HT-29 (cell line): ENCODE measurements at regions not wholly inside any gene's neighbourhood (a gene's known extent, or its start where the extent isn't known, plus 50 kb on each side); places are given as distances from the start of the nearest gene placed in this dataset.
A peak's percentile ranks its signal among the peaks of the same experiment; 100 is the strongest.
"Not testable (repeated sequence)": the region's sequence is repeated elsewhere in the genome, so short reads cannot be mapped to it uniquely, and the experiment has no call there.

Source experiments
- DNase-seq: peaks from one replicate; pipeline ENCODE4 v3.0.0-alpha.2; 2015; ENCODE audit warnings: low spot score

DNA sequence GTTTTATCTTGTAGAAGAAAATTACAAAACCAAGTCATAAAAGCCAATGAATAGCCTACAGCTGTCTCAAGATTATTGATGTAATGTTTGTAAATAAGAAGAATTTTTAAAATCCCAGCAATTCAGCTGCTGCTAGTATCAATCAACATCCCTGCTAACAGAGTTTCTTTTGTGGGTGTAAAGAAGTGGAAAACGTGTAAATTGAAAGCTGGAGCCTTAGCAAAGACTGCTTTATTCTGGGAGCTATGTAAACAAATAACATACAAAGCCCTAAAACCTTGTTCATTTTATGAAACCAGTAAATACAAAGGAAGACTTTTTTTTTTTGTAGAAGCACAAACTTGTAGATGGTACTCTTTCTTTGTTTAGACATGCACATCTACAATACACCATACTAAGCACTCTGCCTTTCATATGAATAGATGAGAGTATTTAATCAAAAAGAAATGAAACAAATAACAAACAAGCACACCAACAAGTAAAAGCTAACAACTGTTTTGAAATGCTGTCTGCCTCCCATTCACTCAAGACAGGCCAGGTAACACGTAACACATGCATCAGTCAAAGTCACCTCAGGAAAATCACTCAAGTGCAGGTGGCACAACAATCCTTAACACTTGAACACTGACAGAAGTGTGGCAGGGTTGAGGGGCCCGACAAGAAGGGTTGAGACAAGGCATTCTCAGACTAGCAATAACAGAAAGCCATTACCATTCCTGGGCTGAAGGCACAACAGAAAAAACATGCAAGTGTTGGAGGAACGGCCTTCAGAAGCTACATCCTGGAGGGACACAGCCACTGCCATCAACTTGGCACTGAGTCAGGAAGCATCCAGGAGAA, 1364.0 kb upstream of the SEL1L start:
- DNase-seq: no peak

DNA sequence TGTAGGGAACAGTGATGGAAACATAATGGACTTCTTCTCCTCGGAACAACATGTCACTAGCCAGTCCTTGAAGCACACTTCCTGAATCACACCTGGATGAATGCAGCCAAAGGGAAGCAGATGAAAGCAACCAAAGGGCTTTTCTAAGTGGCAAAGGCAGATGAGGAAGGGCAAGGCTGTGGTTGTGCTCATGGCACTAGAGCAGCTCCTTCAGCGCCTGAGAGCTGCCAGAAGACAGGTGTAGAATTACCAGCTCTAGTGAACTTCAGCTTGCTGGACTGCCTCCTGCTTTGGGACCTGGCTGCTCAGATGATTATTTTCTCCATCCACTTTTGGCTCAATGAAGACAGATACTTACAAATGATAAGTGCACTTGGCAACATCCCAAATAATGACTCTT, 1372.1 kb upstream of the SEL1L start:
- no peak for DNase-seq

DNA sequence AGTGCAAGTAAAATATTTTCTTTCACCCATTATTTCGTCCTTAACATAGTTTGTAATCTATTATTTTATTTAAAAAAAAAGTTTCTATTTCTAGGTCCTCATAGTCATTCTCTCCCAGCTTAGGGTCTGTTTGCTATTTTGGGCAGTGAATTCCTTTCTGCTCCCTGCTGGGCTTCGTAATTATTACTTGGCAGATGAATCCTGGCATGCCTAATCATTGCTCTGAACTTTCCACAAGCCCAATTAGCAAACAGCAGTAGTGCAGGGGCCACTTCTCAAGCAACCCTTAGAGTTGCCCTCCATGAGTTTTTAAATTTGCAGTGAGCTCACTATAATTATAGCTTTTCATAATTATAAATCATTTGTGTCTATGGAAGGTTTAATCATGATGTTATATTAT, 1378.3 kb upstream of the SEL1L start:
- no peak for DNase-seq

DNA sequence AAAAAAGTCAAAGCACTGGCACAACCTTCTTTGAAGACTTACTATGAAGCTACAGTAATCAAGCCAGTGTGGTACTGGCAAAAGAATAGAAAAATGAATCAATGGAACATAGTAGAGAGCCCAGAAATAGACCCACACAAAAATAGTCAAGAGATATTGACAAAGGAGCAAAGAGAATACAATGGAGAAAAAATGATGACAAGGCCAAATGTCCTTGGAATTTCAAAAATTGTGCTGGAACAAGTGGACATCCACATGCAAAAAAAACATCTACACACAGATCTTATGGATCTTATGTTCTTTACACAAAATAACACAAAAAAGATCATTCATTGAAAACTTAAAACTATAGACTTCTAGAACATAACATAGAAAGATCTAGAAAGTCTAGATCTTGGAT, 1379.7 kb upstream of the SEL1L start:
- no peak for DNase-seq

DNA sequence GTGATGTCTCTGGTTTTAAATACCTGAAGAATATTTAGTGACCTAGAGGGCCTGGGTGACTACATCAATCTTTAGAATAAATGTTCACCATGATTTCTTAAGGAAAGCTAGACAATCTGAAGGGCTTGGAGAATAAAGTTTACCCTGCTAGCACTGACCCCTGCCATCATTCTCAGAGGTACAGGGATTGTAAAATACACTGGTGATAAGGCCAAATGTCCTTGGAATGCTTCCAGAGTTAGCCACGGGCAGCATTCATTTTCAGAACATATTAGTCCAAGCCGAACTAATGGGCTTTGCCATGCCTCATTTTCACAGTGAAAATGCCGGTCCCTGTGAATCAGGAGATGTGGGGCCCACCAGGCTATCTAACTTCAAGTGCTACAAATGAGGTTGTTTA, 1381.7 kb upstream of the SEL1L start:
- DNase-seq: no peak

DNA sequence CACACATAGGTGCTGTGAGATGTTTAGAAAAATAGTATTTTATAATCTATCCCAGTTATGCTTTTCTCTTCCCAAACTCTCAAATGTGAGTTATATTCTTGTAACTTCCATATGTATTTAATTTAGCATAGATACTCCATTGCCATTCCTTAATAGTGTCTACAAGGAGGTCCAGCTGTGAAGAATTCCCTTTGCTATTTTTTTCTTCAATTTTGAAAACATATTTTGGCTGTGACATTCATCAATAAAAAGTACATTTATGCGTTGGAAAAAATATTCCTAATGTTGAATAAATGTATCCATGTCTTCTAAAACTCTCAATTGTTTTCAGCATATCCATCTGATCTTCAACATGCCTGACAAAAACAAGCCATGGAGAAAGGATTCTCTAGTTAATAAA, 1402.0 kb upstream of the SEL1L start:
- no peak for DNase-seq

DNA sequence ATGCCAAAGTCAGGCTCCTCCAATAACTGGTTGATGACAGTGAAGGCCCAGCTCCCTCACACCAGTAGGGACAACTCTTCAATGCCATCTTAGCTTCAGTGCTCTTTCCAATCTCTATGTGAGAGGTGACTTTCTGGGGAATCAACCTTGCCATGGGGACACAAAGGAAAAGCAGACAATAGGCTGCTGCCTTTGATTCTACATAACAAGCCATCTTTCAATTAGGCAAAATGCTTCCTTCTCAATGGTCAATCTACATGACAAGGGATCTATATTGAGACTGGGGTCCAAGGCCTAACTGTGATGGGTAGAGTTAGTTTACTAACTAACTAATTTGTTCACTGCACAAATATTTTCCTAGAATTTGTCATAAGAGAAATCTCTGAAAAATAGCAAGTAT, 1417.5 kb upstream of the SEL1L start:
- DNase-seq: no peak

DNA sequence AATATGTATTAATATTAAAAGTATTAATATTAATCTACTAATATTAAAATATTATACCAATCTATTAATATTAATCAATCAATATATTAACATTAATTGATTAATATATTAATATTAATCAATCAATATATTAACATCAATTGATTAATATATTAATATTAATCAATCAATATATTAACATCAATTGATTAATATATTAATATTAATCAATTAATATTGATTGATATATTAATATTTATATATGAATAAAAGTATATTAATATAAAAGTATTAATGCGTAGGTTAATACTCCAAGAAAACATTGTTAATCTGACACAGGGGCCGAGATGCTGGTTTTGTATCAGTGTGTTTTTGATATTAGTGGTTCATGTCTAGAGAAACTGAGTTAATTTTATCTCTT, 1430.1 kb upstream of the SEL1L start:
- DNase-seq: no peak

DNA sequence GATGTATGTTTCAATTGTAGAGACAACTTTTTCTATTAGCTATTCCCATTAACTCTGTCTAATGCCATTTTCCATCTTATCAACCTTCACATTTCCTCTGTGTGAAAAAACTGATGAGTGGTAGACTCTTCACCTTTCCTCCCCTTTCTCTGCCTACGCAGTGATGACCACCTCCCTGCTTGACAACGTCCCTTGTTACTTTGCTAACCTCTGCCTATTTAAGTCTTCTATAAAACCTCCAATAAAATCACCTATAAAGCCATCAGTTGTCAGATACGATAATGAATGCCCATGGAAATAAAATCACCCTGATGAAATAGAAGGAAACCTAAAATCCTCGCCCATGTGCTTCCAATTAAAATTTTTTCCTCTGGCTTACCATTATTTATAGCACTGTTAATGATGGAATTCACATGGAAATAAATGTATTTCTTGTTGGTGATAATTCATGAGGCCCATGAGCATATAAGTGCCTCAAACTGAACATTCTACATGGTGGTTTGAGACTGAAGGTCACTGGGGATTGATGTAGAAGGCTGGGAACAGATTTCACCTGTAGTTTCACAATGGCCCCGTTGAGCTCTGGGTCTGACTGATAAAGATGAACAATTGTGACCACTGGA, 1454.0 kb upstream of the SEL1L start:
- DNase-seq: no peak

DNA sequence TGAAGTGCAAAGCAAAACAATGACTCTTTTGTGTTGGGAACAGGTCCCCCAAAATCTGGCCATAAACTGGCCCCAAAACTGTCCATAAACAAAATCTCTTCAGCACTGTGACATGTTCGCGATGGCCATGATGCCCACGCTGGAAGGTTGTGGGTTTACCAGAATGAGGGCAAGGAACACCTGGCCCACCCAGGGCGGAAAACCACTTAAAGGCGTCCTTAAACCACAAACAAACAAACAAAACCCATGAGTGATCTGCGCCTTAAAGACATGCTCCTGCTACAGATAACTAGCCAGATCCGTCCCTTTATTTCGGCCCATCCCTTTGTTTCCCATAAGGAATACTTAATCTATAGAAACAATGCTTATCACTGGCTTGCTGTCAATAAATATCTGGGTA, 1460.9 kb upstream of the SEL1L start:
- not testable (repeated sequence) for DNase-seq

DNA sequence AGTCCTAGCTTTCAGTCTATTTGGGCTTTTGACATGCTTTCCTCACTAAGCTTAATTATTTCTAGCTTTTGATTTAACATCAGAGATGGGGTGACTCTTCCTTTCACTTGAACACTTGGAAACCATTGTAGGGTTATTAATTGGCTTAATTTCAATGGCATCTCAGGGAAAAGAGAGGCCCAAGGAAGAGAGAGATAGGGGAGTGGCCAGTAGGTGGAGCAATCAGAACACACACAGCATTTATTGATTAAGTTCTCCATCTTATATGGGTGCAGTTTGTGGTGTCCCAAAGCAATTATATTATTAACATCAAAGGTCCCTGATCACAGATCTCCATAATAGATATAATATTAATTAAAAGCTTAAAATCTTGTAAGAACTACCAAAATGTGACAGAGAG, 1466.1 kb upstream of the SEL1L start:
- peak; percentile 13 for DNase-seq

DNA sequence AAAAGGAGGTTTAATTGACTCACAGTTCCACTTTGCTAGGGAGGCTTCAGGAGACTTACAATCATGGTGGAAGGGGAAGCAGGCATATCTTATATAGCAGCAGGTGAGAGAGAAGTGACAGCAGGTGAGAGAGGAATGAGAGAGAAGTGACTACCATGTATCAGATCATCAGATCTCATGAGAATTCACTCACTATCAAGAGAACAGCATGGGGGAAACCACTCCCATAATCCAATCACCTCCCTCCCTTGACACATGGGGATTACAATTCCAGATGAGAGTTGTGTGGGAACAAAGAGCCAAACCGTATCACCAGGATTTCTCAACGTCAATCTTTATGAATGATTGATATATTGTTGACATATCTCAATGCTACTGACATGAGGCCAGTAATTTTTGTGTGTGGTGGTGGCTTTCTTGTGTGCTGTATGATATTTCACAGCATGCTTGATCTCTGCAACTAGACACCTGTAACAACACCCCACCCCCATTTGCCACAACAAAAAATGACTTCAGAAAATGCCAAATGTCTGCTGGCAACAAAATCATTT, 1470.9 kb upstream of the SEL1L start:
- DNase-seq: no peak

DNA sequence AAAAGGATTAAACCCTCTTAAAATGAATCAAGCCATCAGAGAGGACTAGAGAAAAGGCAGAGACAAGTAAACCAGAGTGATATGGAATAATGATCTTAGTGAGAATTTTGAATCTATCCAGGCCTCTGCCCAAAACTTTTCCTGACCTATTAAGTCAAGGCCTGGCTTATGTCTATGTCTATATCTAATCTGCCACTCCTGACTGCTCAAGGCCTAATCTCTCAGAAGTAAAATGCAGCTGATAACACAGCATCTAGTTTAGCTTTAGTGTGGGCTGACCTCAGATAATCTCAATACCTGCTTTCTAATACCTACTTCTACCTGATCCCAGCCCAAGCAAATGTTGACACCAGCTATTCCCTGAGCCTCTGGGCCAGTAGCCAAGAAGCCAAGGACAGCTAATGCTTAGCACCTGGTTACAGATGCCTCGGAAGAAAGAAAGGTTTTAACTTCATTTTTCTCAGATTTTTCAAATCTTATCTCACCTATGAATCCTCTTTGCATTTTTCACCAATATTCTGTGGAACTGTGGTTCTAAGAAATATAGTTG, 1472.5 kb upstream of the SEL1L start:
- no peak for DNase-seq

DNA sequence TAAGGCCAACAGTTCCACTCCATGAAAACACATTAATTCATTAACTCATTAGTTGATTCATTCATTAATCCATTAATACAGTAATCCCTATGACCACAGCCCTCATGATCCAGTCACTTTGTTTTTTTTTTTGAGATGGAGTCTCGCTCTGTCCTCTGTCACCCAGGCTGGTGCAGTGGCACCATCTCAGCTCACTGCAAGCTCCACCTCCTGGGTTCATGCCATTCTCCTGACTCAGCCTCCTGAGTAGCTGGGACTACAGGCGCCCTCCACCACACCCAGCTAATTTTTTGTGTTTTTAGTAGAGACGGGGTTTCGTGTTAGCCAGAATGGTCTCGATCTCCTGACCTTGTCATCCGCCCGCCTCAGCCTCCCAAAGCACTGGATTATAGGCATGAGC, 1473.4 kb upstream of the SEL1L start:
- DNase-seq: not testable (repeated sequence)

DNA sequence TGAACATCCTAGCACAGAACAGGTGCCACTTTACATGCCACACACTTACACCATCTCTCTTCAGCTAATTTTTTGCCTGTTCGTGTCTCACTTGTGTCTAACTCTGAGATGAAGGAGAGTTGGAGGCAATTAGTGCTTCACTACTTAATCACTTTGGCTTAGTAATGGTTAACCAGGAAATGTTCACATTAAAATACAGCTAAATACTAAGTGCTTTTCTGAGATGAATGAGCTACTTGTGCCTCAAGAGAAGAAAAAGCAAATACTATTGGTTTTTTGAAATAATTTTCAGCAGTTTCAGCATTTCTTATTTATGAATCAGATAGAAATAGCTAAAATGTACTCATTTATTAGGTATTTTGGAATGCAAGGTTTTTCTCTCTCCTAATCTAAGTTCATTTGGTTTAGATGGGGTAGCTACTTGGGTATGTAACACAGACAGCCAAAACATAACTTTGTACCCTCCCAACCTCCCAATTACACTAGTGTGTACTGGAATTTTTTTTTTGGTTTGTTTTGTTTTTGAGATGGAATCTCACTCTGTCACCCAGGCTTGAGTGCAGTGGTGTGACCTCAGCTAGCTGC, 1474.1 kb upstream of the SEL1L start:
- DNase-seq: no peak

DNA sequence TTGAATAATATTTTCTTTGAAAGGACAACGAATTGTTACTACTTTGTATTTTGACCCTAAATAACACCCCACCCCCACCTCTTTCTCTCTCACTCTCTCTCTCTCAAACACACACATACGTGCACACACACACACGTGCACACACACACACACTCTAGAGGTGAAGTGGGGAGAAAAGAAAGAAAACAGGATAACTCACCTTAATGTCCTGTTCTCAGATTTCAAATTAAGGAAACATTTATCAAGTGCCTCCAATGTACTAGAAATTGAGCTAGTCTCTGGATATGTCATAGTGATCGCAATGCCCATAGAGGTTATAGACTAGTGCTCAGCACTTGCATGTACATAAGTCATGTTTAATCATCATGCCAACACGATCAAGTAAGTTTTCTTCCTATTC, 1483.6 kb upstream of the SEL1L start:
- DNase-seq: no peak

DNA sequence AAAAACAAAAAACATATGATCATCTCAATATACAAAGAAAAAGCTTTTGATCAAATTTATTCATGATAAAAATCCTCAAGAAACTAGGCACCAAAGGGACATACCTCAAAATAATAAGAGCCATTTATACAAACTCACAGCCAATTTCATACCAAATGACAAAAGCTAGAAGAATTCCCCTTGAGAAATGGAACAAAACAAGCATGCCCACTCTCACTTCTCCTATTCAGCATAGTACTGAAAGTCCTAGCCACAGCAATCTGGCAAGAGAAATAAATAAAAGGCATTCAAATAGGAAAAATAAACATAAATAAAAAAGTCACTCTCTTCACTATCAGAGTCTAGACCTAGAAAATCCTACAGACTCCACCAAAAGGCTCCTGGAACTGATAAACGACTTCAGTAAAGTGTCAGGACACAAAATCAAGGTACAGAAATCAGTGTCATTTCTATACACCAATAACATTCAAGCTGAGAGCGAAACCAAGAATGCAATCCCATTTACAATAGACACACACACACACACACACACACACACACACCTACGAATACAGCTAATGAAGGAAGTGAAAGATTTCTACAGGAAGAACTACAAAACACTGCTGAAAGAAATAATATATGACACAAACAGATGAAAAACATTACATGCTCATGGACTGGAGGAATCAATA, 1486.2 kb upstream of the SEL1L start:
- no peak for DNase-seq

DNA sequence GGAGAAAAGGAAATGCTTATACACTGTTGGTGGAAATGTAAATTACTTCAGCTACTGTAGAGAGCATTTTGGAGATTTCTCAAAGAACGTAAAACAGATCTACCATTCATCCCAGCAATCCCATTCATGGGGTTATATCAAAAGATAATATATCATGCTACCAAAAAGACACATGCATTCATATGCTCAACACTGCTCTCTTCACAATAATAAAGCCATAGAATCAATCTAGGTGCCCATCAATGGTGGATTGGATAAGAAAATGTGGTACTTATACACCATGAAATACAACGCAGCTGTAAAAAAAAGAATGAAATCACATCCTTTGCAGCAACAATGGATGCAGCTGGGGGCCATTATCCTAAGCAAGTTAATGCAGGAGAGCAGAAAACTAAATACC, 1487.7 kb upstream of the SEL1L start:
- no peak for DNase-seq

DNA sequence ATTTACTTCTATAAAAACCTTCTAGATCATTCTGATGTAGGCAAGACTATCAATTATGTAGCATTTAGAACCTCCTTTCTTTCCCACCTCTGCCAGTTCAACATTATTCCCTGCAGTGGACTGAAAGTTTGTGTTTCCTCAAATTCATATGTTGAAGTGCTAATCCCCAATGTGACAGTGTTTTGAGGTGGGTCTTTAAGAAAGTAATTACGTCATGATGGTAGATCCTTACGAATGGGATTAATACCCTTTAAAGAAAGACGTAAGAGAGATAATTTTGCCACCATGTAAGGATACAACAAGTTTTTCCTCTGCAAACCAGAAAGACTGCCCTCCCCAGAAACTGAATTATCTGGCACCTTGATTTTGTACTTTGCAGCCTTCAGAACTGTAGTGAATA, 1489.7 kb upstream of the SEL1L start:
- no peak for DNase-seq

DNA sequence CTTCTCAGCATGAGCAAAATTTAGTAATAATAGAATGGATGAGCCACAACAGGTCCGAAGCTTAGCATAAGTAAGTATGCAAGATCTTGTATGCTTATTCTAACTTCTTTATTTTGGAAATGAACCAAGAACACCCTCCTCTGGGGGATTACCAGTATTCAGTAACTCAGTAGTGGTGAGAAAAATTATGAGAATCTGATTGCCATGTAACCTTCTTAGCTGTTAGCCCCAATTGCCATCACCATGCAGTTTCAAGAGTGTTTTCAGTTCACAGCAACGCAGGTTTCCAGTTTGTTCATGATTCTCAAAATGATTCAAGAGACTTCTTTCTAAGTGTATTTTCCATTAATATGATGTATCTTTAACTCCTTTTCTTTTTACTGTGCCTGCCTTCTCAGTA, 1507.6 kb upstream of the SEL1L start:
- no peak for DNase-seq

DNA sequence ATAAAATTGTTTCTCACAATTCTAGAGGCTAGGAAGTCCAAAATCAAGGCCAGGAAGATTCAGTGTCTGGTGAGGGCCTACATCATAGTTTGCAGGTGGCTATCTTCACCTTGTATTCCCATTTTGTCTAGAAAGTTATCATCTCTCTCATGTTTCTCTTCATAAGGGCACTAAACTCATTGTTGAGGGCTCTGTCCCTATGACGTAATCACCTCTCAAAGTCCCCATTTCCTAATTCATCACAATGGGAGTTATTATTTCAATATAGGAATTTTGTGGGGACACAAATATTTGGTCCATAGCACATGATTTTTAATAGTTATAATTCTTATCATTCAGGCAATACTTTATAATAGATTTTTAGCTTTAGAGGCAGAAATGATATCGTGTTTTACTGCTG, 1509.2 kb upstream of the SEL1L start:
- DNase-seq: no peak

DNA sequence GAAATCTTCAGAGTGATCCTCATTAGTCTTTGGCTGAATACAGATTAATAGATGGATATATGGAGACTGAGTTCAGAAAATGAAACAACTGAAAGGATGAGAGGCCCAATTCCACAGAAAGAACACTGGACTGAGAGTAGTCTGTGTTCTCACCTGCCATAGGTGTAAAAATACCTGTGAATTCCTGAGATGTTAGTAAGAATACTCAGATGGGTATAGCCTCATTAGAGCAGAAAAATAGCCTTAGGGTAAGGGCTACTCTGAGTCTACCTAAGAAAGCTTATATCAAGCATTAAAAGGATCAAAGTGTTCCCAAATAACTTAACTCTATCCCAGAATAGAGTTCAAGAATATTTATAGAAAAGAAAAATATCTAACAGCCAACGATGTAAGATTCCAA, 1510.3 kb upstream of the SEL1L start:
- no peak for DNase-seq
